SK-N-SH treated with all-trans-retinoic acid at 6 μM for 48 hours (cell line): ENCODE measurements at regions not wholly inside any gene's neighbourhood (a gene's known extent, or its start where the extent isn't known, plus 50 kb on each side); places are given as distances from the start of the nearest gene placed in this dataset.

Experiments
- BACH2 ChIP-seq: fragments of 250-450 bp; sonication (Bioruptor Pico); IDR thresholded peaks from 2 replicates; pipeline ENCODE4 v1.9.0; 2021; ENCODE audit warnings: mild to moderate bottlenecking, borderline replicate concordance
- PATZ1 ChIP-seq: fragments of 250-450 bp; sonication (Bioruptor Pico); IDR thresholded peaks from 2 replicates; pipeline ENCODE4 v1.8.0; 2020; ENCODE audit warnings: mild to moderate bottlenecking, moderate library complexity, borderline replicate concordance
- PPARA ChIP-seq: fragments of 250-450 bp; sonication (Bioruptor Pico); IDR thresholded peaks from 2 replicates; pipeline ENCODE4 v1.5.0; 2020; ENCODE audit warnings: mild to moderate bottlenecking, borderline replicate concordance
- RARB ChIP-seq: fragments of 250-450 bp; sonication (Bioruptor Pico); IDR thresholded peaks from 2 replicates; pipeline ENCODE4 v1.8.0; 2021; ENCODE audit warnings: mild to moderate bottlenecking, moderate library complexity
- ZFP30 ChIP-seq: fragments of 450-650 bp; formaldehyde crosslinking; IDR thresholded peaks from 2 replicates; pipeline ENCODE4 v1.5.0; 2022; ENCODE audit warnings: mild to moderate bottlenecking, moderate library complexity

GRCh38 chr5:66538126-66538525, 58.1 kb upstream of the MAST4 start:
- no peak for TF ChIP-seq RARB (CRISPR knock-in tag)
- no peak for TF ChIP-seq BACH2
- no peak for TF ChIP-seq ZFP30 (CRISPR knock-in tag)
- TF ChIP-seq PATZ1, result no peak
- no peak for TF ChIP-seq PPARA
